RWPE2 (cell line): ENCODE measurements at regions not wholly inside any gene's neighbourhood (a gene's known extent, or its start where the extent isn't known, plus 50 kb on each side); places are given as distances from the start of the nearest gene placed in this dataset.

Experiments used
- ATAC-seq: fragments of 200-7000 bp; cut with Tn5 transposase; 3 replicates; pipeline ENCODE4 v1.9.1; 2021; ENCODE audit warnings: low read depth
- DNase-seq: peaks from one replicate; pipeline ENCODE4 v3.0.0-alpha.2; 2020; ENCODE audit warnings: low spot score
- H3K27ac ChIP-seq: fragments of 450-650 bp; 2 replicates; pipeline ENCODE4 v1.5.1; 2017; ENCODE audit warnings: mild to moderate bottlenecking; ENCODE audit not compliant: poor library complexity, severe bottlenecking
- H3K27me3 ChIP-seq: fragments of 250-450 bp; sonication (Bioruptor Pico); 2 replicates; pipeline ENCODE4 v1.5.1; 2021; ENCODE audit warnings: mild to moderate bottlenecking, moderate library complexity; ENCODE audit not compliant: insufficient read depth, poor library complexity, severe bottlenecking
- H3K36me3 ChIP-seq: fragments of 250-450 bp; sonication (Bioruptor Pico); 2 replicates; pipeline ENCODE4 v1.5.1; 2020; ENCODE audit warnings: low read depth, mild to moderate bottlenecking, moderate library complexity
- H3K4me1 ChIP-seq: fragments of 250-450 bp; sonication (Bioruptor Pico); 2 replicates; pipeline ENCODE4 v1.5.1; 2021; ENCODE audit warnings: mild to moderate bottlenecking, moderate library complexity; ENCODE audit not compliant: insufficient read depth, poor library complexity, severe bottlenecking
- H3K4me3 ChIP-seq: fragments of 250-450 bp; sonication (Bioruptor Pico); 2 replicates; pipeline ENCODE4 v1.5.1; 2021; ENCODE audit warnings: mild to moderate bottlenecking, moderate library complexity; ENCODE audit not compliant: severe bottlenecking
- H3K9me3 ChIP-seq: fragments of 250-450 bp; sonication (Bioruptor Pico); 2 replicates; pipeline ENCODE4 v1.5.1; 2021; ENCODE audit warnings: mild to moderate bottlenecking, moderate library complexity; ENCODE audit not compliant: severe bottlenecking
- CTCF ChIP-seq: fragments of 450-650 bp; IDR thresholded peaks from one replicate; pipeline ENCODE4 v1.5.1; 2017; ENCODE audit warnings: mild to moderate bottlenecking, moderate library complexity; ENCODE audit not compliant: poor library complexity, severe bottlenecking

- Histone ChIP-seq H3K27ac (no peak overlapping the region), H3K27me3 (no peaks in the 10 kb centered on the region), H3K9me3 (no peaks in the 10 kb centered on the region), H3K4me1 (peaks cover 6% of the 10 kb centered on the region), H3K36me3 (no peaks in the 10 kb centered on the region), H3K4me3 (no peak overlapping the region)
- no peak for TF ChIP-seq CTCF
- no peak for ATAC-seq
- no peak for DNase-seq
These were observed 134.3 kb upstream of the CLINT1 start for GRCh38 chr5:157993201-157993600.

- Histone ChIP-seq H3K27ac (no peak overlapping the region), H3K9me3 (no peaks in the 10 kb centered on the region), H3K27me3 (no peaks in the 10 kb centered on the region), H3K4me3 (no peak overlapping the region), H3K36me3 (no peaks in the 10 kb centered on the region), H3K4me1 (no peaks in the 10 kb centered on the region)
- no peak for DNase-seq
- TF ChIP-seq CTCF = no peak
- ATAC-seq = no peak
These were observed 131.7 kb upstream of the CLINT1 start for GRCh38 chr5:157990583-157991181.

GRCh38 chr5:157989296-157989695 lies 130.4 kb upstream of the CLINT1 start:
- H3K27ac ChIP-seq = no peak overlapping the region

GRCh38 chr5:157987259-157987658 lies 128.3 kb upstream of the CLINT1 start:
- TF ChIP-seq CTCF = no peak

More at GRCh38 chr5:157989296-157989695, 130.4 kb upstream of the CLINT1 start:
- H3K36me3 ChIP-seq = no peaks in the 10 kb centered on the region
- TF ChIP-seq CTCF = no peak
- H3K4me1 ChIP-seq = no peaks in the 10 kb centered on the region
- DNase-seq (no peak), ATAC-seq (no peak)
- no peaks in the 10 kb centered on the region for H3K27me3 ChIP-seq
- no peak overlapping the region for H3K4me3 ChIP-seq
- no peaks in the 10 kb centered on the region for H3K9me3 ChIP-seq

GRCh38 chr5:157986431-157986990 lies 127.6 kb upstream of the CLINT1 start:
- DNase-seq = no peak
- TF ChIP-seq CTCF = no peak
- no peaks in the 10 kb centered on the region for H3K9me3 ChIP-seq
- no peak overlapping the region for H3K4me3 ChIP-seq
- no peak overlapping the region for H3K27ac ChIP-seq
- ATAC-seq = no peak
- no peaks in the 10 kb centered on the region for H3K4me1 ChIP-seq
- no peaks in the 10 kb centered on the region for H3K36me3 ChIP-seq
- no peaks in the 10 kb centered on the region for H3K27me3 ChIP-seq

More at GRCh38 chr5:157987259-157987658, 128.3 kb upstream of the CLINT1 start:
- H3K27me3 ChIP-seq = no peaks in the 10 kb centered on the region
- H3K9me3 ChIP-seq = no peaks in the 10 kb centered on the region
- no peak overlapping the region for H3K4me3 ChIP-seq
- no peak overlapping the region for H3K27ac ChIP-seq
- no peak for DNase-seq
- no peaks in the 10 kb centered on the region for H3K4me1 ChIP-seq
- no peaks in the 10 kb centered on the region for H3K36me3 ChIP-seq
- ATAC-seq = no peak
